K562 (cell line): ENCODE measurements at regions not wholly inside any gene's neighbourhood (a gene's known extent, or its start where the extent isn't known, plus 50 kb on each side); places are given as distances from the start of the nearest gene placed in this dataset.

ENCODE experiments used
- ATAC-seq: fragments of 200-7000 bp; cut with Tn5 transposase; 3 replicates; pipeline ENCODE4 v1.9.1; 2020; ENCODE audit warnings: moderate library complexity
- BruUV-seq: library from RNA; stranded (reverse); fragments of 400-500 nt; replicated peaks from 2 replicates; lab custom pipeline; 2021; lab: Mats Ljungman, UMichigan
- CTCF ChIA-PET: fragments of 300-600 bp; formaldehyde crosslinking; extraction: SDS; loops from one replicate; lab custom pipeline; 2021; ENCODE audit warnings: low intra/inter-chr PET ratio; lab: Yijun Ruan, JAX
- POLR2A ChIA-PET: fragments of 300-600, 350-650 bp; sonication (Branson Sonifier 250); formaldehyde crosslinking; extraction: SDS; loops from one replicate; lab custom pipeline; 2021; ENCODE audit warnings: antibody characterized with exemption, inconsistent platforms; lab: Yijun Ruan, JAX
- DNase-seq, 4 experiments: peaks; one replicate each; pipeline versions ENCODE4 v3.0.0 to v3.0.0-alpha.2; 2011 to 2018; ENCODE audit warnings: low spot score in 3 of 4, mixed read lengths in 3 of 4; ENCODE audit errors: extremely low read depth in 1 of 4
- FAIRE-seq: peaks from 2 replicates; lab custom pipeline; 2011; peaks lifted over from hg19 to GRCh38; lab: Jason Lieb, UNC
- H2AFZ ChIP-seq: 2 replicates; pipeline ENCODE4 v1.6.0; 2011; ENCODE audit warnings: low read depth, low read length, control low read depth, inconsistent platforms
- H3K27ac ChIP-seq: fragments of 200-600 bp; 3 replicates; pipeline ENCODE4 v1.8.0; 2011; ENCODE audit warnings: low read depth, mild to moderate bottlenecking, control low read depth, inconsistent platforms, low read length, moderate library complexity, mixed read lengths; ENCODE audit errors: extremely low read depth
- H3K27me3 ChIP-seq, 2 experiments: fragments of 300-600 bp in 1 of 2; 2 replicates in 1 of 2; 3 replicates in 1 of 2; pipeline versions ENCODE4 v1.6.0 to v1.8.0; 2011; ENCODE audit warnings: inconsistent platforms in 2 of 2, low read length in 2 of 2, mild to moderate bottlenecking in 1 of 2, mixed read lengths in 1 of 2, moderate library complexity in 1 of 2; ENCODE audit not compliant: control insufficient read depth in 2 of 2, insufficient read depth in 2 of 2
- H3K36me3 ChIP-seq: fragments of 300-600 bp; 3 replicates; pipeline ENCODE4 v1.8.0; 2011; ENCODE audit warnings: mild to moderate bottlenecking, low read length, inconsistent platforms; ENCODE audit not compliant: control insufficient read depth, insufficient read depth
- H3K4me1 ChIP-seq, 2 experiments: fragments of 200-600 bp in 1 of 2; replicated peaks in 1 of 2; 2 replicates in 1 of 2; 3 replicates in 1 of 2; pipeline versions ENCODE4 v1.5.1 to v1.8.0; 2011; ENCODE audit warnings: inconsistent platforms in 2 of 2, low read length in 2 of 2, mild to moderate bottlenecking in 1 of 2, mixed read lengths in 1 of 2, moderate library complexity in 1 of 2; ENCODE audit not compliant: control insufficient read depth in 2 of 2, insufficient read depth in 2 of 2
- H3K4me2 ChIP-seq: 2 replicates; pipeline ENCODE4 v1.6.1; 2011; ENCODE audit warnings: low read length, control low read depth, inconsistent platforms, mixed read lengths; ENCODE audit not compliant: insufficient read depth
- H3K4me3 ChIP-seq: fragments of 200-600 bp; sonication (generic), shearing (Covaris generic); 2 replicates; pipeline ENCODE4 v1.5.1; 2016; ENCODE audit warnings: control low read depth, inconsistent platforms
- H3K79me2 ChIP-seq: fragments of 200-600 bp; 3 replicates; pipeline ENCODE4 v1.8.0; 2011; ENCODE audit warnings: low read length, inconsistent platforms; ENCODE audit not compliant: control insufficient read depth, insufficient read depth
- H3K9ac ChIP-seq, 2 experiments: 2 replicates each; pipeline versions ENCODE4 v1.6.0 to v1.6.1; 2011; ENCODE audit warnings: low read depth in 2 of 2, low read length in 2 of 2, control low read depth in 1 of 2, inconsistent platforms in 1 of 2, mild to moderate bottlenecking in 1 of 2, mixed read lengths in 1 of 2; ENCODE audit not compliant: insufficient read depth in 1 of 2
- H3K9me1 ChIP-seq: one replicate; pipeline ENCODE4 v1.6.0; 2011; ENCODE audit warnings: inconsistent platforms, mild to moderate bottlenecking, low read length, moderate library complexity; ENCODE audit not compliant: control insufficient read depth, insufficient read depth
- H3K9me3 ChIP-seq: replicated peaks from 2 replicates; pipeline ENCODE4 v1.5.1; 2011; ENCODE audit warnings: low read depth, low read length, inconsistent platforms; ENCODE audit not compliant: control insufficient read depth, insufficient read depth
- H4K20me1 ChIP-seq: replicated peaks from 2 replicates; pipeline ENCODE4 v1.6.1; 2011; ENCODE audit warnings: low read length, inconsistent platforms, mixed read lengths; ENCODE audit not compliant: control insufficient read depth, insufficient read depth
- CBFA2T3 ChIP-seq: fragments of 450-650 bp; IDR thresholded peaks from 2 replicates; pipeline ENCODE4 v1.6.1; 2017
- ETS2 ChIP-seq: IDR thresholded peaks from 2 replicates; pipeline ENCODE4 v1.6.1; 2016; ENCODE audit warnings: borderline replicate concordance, missing genetic modification characterization, mild to moderate bottlenecking, moderate library complexity, missing compliant biosample characterization; ENCODE audit not compliant: poor library complexity, severe bottlenecking
- KDM1A ChIP-seq, 2 experiments: fragments of 450-650 bp; IDR thresholded peaks; 2 replicates each; pipeline ENCODE4 v1.6.1; 2016; ENCODE audit warnings: mild to moderate bottlenecking in 2 of 2
- MGA ChIP-seq: fragments of 450-650 bp; IDR thresholded peaks from 2 replicates; pipeline ENCODE4 v1.6.1; 2016; ENCODE audit warnings: mild to moderate bottlenecking, moderate library complexity
- WGBS: fragments of 100-300 bp; shearing (Covaris generic); methylation state at CpG from one replicate; pipeline ENCODE4 v1.1.6; 2016; ENCODE audit warnings: low coverage, mixed read lengths; ENCODE audit not compliant: insufficient coverage; ENCODE audit errors: missing lambda C conversion rate; 5-methylcytosine and 5-hydroxymethylcytosine counted together
- in situ Hi-C: fragments of 300-500 bp; cut with MboI; formaldehyde crosslinking; loops from 4 replicates; pipeline ENCODE4 v1.15.0; 2018; ENCODE audit warnings: inconsistent platforms, mixed read lengths
- intact Hi-C: fragments of 100-400 bp; cut with micrococcal nuclease; formaldehyde crosslinking; loops from 2 replicates; pipeline ENCODE4 v1.14.2; 2022

DNA sequence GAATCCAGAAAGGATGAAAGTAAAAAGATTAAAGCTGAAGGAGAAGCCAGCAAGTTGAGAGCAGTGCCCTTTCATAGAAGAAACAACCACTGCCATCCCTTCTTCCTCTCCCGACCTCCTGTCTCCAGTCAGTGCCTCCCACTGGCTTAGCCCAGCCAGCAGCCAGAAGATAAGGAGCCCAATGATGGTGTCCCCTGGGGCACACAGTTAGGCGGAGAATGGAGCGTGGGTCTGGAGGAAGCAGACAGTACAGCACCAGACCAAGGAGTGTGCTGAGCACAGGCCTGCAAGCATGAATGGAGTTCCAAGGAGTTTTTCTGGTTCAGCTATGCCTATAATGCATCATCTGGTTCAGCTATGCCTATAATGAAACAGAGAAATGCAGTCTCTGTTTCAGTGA, 54.3 kb upstream of the TNRC6B start:
- H3K27ac ChIP-seq, result no peak overlapping the region
- H3K9ac ChIP-seq, result no peak overlapping the region
- in situ Hi-C loops, result no loop called here
- H2AFZ ChIP-seq, result no peak overlapping the region
- FAIRE-seq (no peak), DNase-seq (peak in 3 of 4 experiments; percentile 11 to 43 (median 36)), ATAC-seq (peak; percentile 80)
- H3K79me2 ChIP-seq, result no peaks in the 10 kb centered on the region
- TF ChIP-seq CBFA2T3 (peak; percentile 18; the same call in 1 of the 2 replicates), ETS2 (tag) (no peak), KDM1A (IDR thresholded peaks at IDR 0.05) (peak in 1 of 2 experiments; percentile 9; a peak in 1 of 4 replicates), MGA (no peak)
- H3K4me1 ChIP-seq, result peaks cover 0 to 11% of the 10 kb centered on the region in 2 experiments; a peak in 1 of 5 replicates
- ChIA-PET CTCF (no interaction called here), POLR2A (interaction anchor here (0.6 to 1.0 kb wide), 4 partner anchors 14 to 56 kb away, joined by 3 read pairs; no protein-coding TSS in a partner anchor)
- intact Hi-C loops, result no loop called here
- 0% methylated on average over 3 of the region's 3 CpGs for WGBS
- no peak overlapping the region for H3K4me3 ChIP-seq
- H4K20me1 ChIP-seq, result no peaks in the 10 kb centered on the region
- BruUV-seq, result no TSS peak
- H3K9me1 ChIP-seq, result no peaks in the 10 kb centered on the region
- H3K9me3 ChIP-seq, result no peaks in the 10 kb centered on the region
- no peak overlapping the region for H3K4me2 ChIP-seq
- H3K36me3 ChIP-seq, result no peaks in the 10 kb centered on the region; the same call in 2 of the 3 replicates
- H3K27me3 ChIP-seq, result no peaks in the 10 kb centered on the region
